CD4-positive, alpha-beta T cell treated with Interleukin-10 for 1 hour (primary cell): ENCODE measurements at regions not wholly inside any gene's neighbourhood (a gene's known extent, or its start where the extent isn't known, plus 50 kb on each side); places are given as distances from the start of the nearest gene placed in this dataset.
"Not testable (repeated sequence)": the region's sequence is repeated elsewhere in the genome, so short reads cannot be mapped to it uniquely, and the experiment has no call there.

Source experiments
- DNase-seq: peaks from one replicate; pipeline ENCODE4 v3.0.0-alpha.2; 2020

DNA sequence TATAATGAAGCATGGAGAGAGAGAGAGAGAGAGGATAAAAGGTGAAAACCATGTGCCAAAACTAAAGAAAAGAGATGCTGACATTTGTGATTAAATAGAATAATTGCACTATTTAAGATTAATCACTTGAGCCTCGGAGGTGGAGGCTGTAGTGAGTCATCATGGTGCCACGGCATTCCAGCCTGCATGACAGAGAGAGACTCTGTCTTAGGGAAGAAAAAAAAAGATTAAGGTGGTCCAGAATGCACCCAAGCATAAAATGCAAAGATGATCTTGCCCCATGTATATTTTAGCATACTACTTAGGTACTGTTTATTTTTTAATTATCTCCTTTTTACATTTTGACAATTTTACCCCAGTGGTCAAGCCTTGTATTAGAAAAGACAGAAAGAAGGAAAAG lies 742.5 kb downstream of the SPATA31A1 start:
- not testable (repeated sequence) for DNase-seq

DNA sequence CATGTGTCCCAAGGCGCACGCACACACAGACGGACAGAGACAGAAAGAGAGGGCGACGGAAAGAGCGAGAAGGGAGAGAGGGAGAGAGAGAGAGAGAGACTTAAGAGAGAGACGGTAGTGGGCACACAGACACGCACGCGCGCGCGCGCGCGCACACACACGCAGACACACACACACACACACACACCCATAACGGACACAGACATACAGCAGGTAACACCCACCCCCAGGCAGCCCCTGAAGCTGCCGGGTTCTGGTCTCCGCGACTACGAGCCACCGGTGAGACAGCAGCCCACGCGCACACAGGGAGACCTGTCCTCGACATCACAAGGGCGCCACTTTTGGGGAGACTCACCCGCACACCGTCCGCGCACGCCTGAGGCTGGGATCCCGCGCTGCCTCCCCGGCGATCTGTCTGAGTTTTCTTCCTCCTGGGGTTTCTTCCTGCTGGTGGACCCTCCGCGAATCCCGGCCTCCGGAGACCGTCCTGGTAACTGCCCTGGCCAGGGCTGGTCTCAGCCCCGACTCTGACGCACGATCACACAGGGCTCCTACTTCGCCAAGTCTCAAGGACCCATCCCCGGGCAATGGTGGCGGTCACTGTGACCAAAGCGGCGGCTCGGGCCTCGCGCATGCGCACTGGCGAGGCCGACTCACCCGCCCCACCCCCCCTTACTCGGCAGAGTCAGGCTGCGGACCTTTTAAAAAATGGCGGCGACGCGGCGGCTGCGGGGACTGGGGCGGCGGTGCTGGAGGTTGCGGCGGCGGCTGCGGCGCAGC lies 750.7 kb downstream of the SPATA31A1 start:
- peak; percentile 55 for DNase-seq

DNA sequence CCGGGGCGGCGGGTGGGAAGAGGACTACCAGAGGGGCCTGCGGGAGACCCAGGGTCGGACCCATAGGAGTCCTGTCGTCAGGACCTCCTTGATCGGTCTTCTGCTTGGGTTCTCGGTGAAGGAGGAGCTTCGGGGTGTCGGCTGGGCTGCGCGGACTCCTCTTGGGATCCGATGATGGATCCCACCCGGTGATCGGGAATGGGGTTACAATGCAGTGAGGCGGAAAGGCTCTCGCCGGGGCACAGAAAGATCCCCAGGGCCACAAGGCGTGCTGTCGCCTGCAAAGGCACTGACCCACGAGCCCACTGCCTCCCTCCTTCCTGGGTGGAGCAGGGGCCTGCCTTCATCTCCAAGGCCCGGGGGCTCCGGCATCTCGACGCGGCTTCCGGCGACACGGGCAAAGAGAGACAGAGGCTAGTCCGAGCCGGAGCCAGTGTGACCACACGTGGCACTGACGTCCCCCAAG lies 751.3 kb downstream of the SPATA31A1 start:
- DNase-seq, result not testable (repeated sequence)

DNA sequence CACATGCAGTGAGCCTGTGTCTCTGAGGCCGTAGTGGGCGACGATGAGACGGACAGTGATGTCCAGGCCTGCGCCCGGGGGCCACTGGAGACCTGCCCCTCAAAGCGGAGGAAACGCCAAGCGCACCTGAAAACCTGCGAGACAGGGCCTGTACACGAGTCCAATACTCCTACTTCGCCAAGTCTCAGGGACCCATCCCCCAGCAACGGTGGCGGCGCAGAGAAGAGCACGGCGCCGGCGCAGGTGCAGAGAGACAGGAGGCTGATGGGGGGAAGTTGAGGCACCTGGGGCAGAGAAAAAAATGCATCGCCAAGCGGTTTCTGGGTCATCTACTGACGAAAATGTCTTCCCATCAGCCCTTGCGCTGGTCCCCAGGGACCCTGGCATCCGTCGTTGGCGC lies 751.8 kb downstream of the SPATA31A1 start:
- DNase-seq, result not testable (repeated sequence)

DNA sequence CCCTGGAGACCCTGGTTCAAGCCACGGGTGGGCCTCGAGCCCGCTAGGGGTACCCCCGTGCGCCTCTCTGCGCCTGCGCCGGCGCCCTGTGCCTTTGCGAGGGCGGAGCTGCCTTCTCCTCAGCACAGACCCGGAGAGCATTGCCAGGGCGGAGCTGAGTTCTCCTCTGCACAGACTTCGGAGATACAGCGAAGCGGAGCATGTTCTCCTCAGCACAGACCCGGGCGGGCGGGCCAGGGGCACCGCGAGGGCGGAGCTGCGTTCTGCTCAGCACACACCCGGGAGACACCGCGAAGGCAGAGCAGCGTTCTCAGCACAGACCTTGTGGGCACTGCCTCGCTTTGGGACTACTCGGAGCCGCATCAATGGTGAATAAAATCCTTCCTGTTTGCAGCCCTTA lies 753.0 kb downstream of the SPATA31A1 start:
- DNase-seq, result not testable (repeated sequence)

DNA sequence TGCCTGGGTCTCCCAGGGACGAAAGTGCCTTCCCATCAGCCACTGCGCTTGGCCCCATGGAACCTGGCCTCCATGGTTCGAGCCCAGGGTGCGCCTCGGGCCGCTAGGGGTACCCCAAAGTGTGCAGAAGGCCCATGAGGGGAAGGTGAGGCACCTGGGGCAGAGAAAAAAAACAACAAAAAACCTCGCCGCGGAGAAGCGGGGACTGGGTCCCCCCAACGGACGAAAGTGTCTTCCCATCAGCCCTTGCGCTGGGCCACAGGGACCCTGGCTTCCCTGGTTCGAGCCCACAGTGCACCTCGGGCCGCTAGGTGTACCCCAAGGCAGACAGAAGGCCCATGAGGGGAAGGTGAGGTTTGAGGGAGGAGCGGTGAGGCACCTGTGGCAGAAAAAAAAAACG lies 755.3 kb downstream of the SPATA31A1 start:
- not testable (repeated sequence) for DNase-seq

DNA sequence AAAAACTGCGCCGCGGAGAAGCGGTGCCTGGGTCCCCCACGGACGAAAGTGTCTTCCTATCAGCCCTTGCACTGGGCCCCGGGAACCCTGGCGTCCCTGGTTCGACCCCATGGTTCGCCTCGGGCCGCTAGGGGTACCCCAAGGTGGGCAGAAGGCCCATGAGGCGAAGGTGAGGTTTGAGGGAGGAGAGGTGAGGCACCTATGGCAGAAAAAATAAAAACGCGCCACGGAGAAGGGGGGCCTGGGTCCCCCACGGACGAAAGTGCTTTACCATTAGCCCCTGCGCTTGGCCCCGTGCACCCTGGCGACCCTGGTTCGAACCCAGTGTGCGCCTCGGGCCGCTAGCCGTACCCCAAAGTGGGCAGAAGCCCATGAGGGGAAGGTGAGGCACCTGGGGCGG lies 756.1 kb downstream of the SPATA31A1 start:
- not testable (repeated sequence) for DNase-seq

DNA sequence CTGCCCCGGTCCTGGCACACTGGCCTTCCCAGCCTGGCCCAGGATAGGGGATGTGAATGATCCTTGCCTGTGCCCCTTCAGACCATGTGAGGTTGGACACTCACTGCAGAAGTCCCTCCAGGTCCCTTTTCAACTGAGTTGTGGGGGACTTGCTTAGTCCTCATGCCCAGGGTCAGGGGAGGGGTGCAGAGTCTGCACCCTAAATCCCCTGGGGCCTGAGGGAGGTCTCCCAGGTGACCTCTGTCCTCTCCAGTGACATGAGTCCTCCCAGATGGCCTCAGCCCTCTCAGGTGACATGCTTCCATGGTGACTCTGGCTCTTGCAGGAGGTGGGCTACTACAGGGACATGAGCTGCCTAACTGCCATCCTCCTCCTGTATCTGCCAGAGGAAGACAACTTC lies 775.1 kb downstream of the SPATA31A1 start:
- DNase-seq, result not testable (repeated sequence)

DNA sequence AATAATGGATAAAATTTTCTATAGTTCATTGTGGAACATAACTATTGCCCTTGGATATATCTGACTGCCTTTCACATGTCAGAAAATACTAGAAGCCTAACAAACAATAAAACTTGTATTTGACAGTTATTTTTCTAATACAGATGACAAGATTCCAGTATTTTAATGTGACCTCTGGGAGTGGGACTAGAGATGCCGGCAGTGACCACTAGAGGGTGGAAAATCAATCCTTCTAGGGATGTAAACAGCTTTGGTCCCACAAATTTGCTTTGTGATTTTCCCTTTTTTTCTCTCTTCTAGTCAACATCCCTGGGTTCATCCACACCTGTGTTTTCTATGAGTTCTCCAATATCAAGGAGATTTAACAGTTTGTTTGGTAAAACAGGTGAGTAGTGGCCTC lies 813.7 kb downstream of the SPATA31A1 start:
- not testable (repeated sequence) for DNase-seq

DNA sequence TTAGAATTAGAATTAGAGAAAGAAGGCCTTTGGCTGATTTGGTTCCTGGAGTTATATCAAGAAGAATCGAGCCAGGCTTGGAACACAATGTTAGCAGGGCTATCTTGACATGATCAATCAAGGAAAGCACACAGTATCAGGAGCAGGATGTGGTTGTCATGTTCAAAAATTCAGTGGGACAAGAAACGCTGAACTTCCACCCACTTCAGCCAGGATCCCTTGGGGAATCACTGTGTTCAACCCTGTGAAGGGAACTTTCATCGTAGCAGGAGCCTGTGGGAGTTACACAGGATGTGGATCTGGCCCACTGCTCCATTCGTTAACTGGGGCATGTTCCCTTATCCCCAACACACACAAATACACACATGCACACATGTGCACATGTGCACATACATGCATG lies 817.8 kb downstream of the SPATA31A1 start:
- DNase-seq, result not testable (repeated sequence)

DNA sequence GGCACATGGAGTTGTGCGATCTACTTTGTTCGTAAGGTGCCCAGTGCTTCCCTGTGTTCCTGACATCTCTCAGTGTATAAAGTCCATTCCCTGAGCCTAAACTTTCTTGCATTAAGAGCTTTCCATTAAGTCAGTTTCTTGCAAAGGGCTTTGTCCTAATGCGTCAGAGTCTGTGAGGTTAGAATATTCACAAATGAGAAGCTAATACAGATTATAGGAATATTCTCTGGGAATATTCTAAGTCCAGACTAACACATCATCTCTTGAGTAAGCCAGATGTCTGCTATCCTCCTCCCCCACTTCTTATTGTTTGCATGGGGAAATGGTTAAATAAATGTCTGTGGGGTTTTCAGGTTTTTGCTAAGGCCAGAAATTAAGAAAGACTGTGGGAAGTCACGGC lies 818.6 kb downstream of the SPATA31A1 start:
- DNase-seq, result not testable (repeated sequence)

DNA sequence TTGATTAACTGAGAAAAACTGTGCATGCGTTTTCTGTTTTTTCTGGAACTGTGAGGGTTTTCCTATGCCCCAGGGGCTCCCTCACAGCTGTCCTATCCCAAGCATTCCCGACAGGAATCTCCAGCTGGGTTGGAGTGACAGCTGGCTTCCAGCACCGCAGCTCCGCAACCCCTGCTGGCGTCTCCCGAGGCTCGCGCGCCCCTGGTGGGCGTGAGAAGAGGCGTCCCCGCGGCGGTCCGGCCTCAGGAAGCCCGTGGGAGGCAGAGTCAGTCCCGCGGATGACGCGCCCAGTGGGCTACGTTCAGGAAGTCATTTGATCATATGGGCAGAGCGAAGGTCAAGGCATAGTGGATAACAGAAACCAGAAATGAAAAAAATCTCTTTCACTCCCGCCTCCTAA lies 821.9 kb downstream of the SPATA31A1 start:
- not testable (repeated sequence) for DNase-seq

DNA sequence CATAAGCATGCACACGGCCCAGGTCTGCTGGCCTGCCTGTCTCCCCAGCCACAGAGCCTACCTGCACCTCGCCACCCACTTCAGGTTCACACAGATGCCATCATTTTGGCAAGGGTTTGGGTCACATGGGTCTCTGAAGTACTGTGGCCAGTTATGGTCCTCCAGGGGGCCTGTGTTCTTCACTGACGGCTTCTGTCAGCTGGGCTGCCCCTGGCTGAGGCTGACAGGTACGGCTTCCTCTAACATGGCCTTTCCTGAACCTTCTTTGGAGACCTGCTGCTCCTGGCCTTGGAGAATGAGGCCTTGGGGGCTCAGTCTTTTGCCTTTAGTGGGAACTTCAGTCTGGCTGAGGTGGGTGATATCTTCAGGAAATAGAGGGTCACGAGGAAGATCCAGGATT lies 835.9 kb downstream of the SPATA31A1 start:
- not testable (repeated sequence) for DNase-seq

DNA sequence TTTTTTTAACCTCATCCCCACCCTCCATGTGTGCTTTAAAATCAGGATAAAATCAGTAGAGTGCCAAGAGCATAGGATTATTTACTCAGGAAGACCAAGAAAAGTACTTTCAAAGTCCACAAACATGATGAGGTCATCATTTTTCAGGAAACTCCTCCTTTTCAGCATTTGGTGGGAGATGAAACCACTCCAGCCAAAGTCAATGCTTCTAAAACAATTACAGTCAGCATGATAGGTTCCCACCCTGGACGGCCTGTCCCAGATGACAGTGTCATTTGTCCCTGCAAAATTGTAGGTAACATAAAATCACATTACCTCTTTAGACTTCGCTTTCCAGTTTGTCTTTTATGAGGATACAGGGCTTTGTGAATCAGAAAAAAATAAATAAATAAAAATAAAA lies 836.7 kb downstream of the SPATA31A1 start:
- not testable (repeated sequence) for DNase-seq

DNA sequence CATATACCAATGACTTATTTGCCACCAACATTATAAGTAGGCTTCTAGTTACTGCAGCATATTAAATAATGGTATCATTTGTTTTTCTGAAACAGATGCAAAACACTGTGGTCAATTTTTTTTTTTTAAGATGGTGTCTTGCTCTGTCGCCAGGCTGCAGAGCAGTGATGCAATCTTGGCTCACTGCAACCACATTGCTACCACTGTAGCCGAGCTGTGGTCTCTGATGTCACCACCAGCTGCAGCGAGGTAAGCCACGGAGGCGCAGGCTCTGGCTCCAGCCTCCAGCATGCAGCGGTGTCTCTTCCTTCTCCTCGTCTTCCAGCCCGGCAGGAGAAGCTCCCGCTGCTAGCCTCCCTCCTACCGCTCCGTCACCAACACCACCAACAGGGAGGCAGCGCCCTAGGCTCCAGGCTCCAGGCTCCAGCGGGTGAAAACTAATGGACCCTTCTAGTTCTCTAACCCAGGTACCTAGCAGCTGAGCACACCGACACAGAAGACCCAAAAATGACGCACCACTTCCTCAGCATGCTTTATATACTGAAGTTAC lies 840.8 kb downstream of the SPATA31A1 start:
- not testable (repeated sequence) for DNase-seq

DNA sequence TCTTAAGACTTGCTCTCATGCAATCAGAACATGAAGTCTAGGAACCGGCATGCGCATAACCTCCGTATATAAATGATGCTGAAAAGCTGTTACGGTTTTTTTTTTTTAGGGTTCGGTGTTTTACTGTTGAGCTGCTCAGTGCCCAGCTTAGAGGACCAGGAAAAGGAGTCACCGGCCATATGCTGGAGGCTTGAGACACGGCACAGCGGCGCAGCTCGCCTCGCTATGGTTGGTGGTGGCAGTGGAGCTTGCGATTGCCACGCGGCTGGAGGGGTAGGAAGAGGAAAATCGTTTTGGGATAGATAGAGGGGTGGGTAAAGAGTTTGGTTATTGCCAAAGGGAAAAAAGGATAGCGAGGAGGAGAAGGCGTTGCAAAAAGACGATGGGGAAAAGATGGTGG lies 841.3 kb downstream of the SPATA31A1 start:
- not testable (repeated sequence) for DNase-seq

DNA sequence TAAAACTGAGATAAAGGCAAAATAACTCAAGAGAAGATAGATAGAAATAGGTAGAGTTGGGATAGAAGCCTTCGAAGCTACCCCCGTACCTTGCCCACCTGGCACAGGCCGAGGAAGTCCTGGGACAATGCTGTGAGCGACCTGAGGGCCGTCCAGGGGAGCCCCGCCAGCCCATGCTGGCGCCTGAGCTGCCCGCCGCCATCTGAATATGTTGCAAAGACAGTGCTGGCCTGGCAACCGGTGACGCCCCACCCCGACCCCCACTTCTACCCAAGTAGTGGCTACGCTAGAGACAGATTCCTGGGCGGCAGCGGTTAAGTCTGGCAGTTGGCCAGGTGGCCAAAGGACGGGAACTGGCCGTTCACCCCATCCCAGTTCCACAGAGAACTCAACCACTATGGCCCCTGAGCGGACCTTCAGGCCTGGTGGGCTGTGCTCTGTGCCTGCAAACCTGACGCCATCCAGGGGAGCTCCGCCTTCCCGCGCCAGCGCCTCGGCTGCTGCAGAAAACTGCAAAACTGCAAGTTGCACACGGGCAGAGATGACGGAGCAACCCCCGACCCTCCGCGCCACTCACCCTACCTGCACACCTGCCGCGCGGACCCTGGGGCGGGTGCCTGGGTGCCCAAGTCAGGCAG lies 866.2 kb downstream of the SPATA31A1 start:
- DNase-seq, result not testable (repeated sequence)

DNA sequence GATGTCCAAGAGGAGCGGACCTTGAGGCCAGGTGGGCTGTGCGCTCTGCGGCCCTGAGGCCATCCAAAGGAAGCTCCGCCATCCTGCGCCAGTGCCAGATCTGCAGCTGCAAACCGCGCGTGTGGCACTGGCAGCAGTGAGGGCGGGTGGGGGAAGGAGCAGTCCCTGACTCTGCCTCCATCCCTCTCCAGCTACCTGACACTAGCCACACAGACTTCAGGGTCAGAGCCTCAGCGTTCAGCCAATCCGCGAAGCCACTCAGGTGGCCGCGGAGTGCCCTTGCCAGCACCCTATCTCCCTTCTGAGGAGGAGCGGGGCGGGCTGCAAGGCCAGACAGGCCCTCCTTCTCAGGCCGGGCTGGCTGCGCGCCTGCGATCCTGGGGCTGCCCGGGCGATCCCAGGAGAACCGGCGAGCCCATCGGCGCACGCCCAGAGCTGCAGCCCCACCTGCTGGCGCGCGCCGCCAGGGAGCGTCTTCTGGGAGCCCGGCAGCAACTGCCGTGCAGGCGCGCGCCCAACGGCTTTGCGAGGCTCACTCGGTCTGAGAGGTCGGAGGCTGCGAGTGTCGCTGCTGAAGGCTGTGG lies 867.2 kb downstream of the SPATA31A1 start:
- DNase-seq, result peak; percentile 0

DNA sequence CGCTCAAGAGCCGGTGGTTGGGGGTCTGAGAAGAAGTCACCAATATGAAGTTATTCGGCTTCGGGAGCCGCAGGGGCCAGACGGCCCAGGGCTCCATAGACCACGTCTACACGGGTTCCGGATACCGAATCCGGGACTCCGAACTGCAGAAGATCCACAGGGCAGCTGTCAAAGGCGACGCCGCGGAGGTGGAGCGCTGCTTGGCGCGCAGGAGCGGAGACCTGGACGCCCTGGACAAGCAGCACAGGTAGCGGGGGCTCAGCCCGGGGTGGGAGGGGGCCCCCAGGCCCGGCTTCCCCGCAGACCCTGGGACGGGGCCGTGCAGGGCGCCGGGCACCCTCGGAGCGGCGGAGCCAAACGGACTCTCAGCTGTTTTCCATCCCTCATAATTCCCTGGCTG lies 867.9 kb downstream of the SPATA31A1 start:
- not testable (repeated sequence) for DNase-seq
